Suprapubic skin (tissue), 4 donors: ENCODE measurements at regions not wholly inside any gene's neighbourhood (a gene's known extent, or its start where the extent isn't known, plus 50 kb on each side); places are given as distances from the start of the nearest gene placed in this dataset.

Experiments
- DNase-seq, 2 donors: peaks; one replicate each; pipeline ENCODE4 v3.0.0-alpha.2; 2019; ENCODE audit warnings: low spot score in 2 of 2
- H3K27ac ChIP-seq: fragments of 200-600 bp; sonication (generic); one replicate; pipeline ENCODE4 v1.5.1; 2019
- H3K27me3 ChIP-seq: fragments of 200-600 bp; sonication (generic); one replicate; pipeline ENCODE4 v1.5.1; 2019
- H3K36me3 ChIP-seq: fragments of 200-600 bp; sonication (generic); one replicate; pipeline ENCODE4 v1.5.1; 2019
- H3K4me1 ChIP-seq: fragments of 200-600 bp; sonication (generic); one replicate; pipeline ENCODE4 v1.5.1; 2019
- H3K4me3 ChIP-seq: fragments of 200-600 bp; sonication (generic); one replicate; pipeline ENCODE4 v1.5.1; 2019; ENCODE audit warnings: mild to moderate bottlenecking
- H3K9me3 ChIP-seq: fragments of 200-600 bp; sonication (generic); one replicate; pipeline ENCODE4 v1.5.1; 2019
- EP300 ChIP-seq: sonication (generic); formaldehyde crosslinking; IDR thresholded peaks from one replicate; pipeline ENCODE4 v1.6.1; 2017; ENCODE audit warnings: antibody characterized with exemption
- POLR2A ChIP-seq, 2 donors: fragments of 450-650 bp; IDR thresholded peaks; one replicate each; pipeline ENCODE4 v1.6.1; 2017; ENCODE audit warnings: antibody characterized with exemption in 2 of 2, mild to moderate bottlenecking in 2 of 2, moderate library complexity in 2 of 2
- POLR2AphosphoS5 ChIP-seq, 3 donors: sonication (generic); formaldehyde crosslinking; IDR thresholded peaks; one replicate each; pipeline ENCODE4 v1.6.1; 2017; ENCODE audit warnings: antibody characterized with exemption in 3 of 3
- WGBS: methylation state at CpG from one replicate; pipeline ENCODE4 v1.1.5; 2018; 5-methylcytosine and 5-hydroxymethylcytosine counted together
- TF ChIP-seq, protein P1 (sequence below), 2 donors: fragments of 200-600 bp in 1 of 2; fragments of 450-650 bp in 1 of 2; sonication (generic) in 1 of 2; IDR thresholded peaks; one replicate each; pipeline ENCODE4 v1.5.1; 2016 to 2019; ENCODE audit warnings: antibody characterized with exemption in 2 of 2, mild to moderate bottlenecking in 1 of 2, moderate library complexity in 1 of 2

DNA sequence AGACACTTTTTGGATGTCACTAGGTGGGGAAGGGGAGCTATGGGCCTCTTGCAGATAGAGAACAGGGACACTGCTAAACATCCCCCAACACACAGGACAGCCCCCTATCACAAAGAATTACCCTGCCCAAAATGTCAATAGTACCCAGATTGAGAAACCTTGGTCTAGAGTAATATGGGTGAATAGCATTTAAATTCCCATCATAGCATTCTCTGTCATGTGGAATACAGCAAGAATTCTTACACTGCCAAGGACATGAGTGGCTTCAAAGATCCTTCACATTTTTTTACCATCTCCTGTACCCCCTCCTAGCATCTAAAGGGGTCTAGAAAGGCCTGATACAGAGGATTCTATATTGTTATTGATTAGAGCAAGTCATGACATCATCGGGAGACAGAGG lies 83.1 kb upstream of the SSTR4 start:
- Histone ChIP-seq H3K27ac (no peak overlapping the region), H3K4me1 (no peaks in the 10 kb centered on the region), H3K4me3 (no peak overlapping the region), H3K9me3 (no peaks in the 10 kb centered on the region), H3K27me3 (no peaks in the 10 kb centered on the region), H3K36me3 (no peaks in the 10 kb centered on the region)
- DNase-seq = no peak
- WGBS = 93% methylated on average over 1 of the region's 1 CpG
- no peak for TF ChIP-seq POLR2AphosphoS5 (IDR thresholded peaks at IDR 0.05)
- no peak for TF ChIP-seq POLR2A (IDR thresholded peaks at IDR 0.05)
- TF ChIP-seq EP300 = no peak

DNA sequence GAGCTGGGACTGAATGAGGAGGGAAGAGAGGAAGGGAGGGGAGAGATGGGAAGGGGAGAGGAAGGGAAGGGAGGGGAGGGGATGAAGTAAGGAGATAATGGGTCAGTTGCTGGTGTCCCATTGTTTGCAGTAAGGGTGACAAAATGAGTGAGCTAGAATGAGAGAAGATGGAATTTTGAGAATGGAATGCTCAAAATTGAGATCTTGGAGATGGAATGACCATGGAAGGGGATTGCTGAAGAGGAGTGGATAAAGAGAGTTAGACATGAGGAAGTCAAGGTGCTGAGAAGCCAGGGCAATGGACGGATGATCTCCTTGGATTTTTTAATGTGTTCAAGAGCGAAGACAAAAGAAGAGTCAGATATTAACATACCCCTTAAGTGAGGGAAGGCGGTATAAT lies 80.5 kb upstream of the SSTR4 start:
- Histone ChIP-seq H3K27ac (no peak overlapping the region), H3K36me3 (no peaks in the 10 kb centered on the region), H3K9me3 (no peaks in the 10 kb centered on the region), H3K4me3 (no peak overlapping the region), H3K27me3 (no peaks in the 10 kb centered on the region), H3K4me1 (no peaks in the 10 kb centered on the region)
- WGBS = 94% methylated on average over 3 of the region's 3 CpGs
- no peak for DNase-seq
- TF ChIP-seq, protein P1, sequence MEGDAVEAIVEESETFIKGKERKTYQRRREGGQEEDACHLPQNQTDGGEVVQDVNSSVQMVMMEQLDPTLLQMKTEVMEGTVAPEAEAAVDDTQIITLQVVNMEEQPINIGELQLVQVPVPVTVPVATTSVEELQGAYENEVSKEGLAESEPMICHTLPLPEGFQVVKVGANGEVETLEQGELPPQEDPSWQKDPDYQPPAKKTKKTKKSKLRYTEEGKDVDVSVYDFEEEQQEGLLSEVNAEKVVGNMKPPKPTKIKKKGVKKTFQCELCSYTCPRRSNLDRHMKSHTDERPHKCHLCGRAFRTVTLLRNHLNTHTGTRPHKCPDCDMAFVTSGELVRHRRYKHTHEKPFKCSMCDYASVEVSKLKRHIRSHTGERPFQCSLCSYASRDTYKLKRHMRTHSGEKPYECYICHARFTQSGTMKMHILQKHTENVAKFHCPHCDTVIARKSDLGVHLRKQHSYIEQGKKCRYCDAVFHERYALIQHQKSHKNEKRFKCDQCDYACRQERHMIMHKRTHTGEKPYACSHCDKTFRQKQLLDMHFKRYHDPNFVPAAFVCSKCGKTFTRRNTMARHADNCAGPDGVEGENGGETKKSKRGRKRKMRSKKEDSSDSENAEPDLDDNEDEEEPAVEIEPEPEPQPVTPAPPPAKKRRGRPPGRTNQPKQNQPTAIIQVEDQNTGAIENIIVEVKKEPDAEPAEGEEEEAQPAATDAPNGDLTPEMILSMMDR (IDR thresholded peaks at IDR 0.05) = no peak
- TF ChIP-seq EP300 (no peak), POLR2A (IDR thresholded peaks at IDR 0.05) (no peak), POLR2AphosphoS5 (IDR thresholded peaks at IDR 0.05) (no peak)

DNA sequence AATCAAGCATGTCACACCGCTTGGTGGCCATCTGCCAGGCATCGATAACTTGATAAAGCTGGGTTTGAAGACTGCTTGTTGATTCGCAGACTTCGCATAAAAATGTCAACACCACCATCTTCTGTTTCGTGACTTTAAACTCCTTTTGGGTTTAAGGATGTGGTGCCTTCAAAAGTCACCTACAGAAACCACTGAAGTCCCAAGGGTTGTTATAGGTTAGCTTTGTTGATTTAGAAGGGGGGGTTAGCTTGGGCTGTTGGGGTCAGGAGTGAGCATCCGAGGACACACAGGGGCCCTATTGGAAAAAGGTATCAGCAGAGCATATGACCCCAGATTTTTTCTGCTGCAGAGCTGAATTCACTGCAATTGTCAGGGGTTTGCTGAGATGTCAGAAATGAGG lies 76.7 kb upstream of the SSTR4 start:
- no peak for TF ChIP-seq POLR2A (IDR thresholded peaks at IDR 0.05)
- TF ChIP-seq EP300 = no peak
- TF ChIP-seq, protein P1 (IDR thresholded peaks at IDR 0.05) = no peak
- no peak for TF ChIP-seq POLR2AphosphoS5 (IDR thresholded peaks at IDR 0.05)
- Histone ChIP-seq H3K4me3 (no peak overlapping the region), H3K27ac (no peak overlapping the region), H3K4me1 (no peaks in the 10 kb centered on the region), H3K27me3 (no peaks in the 10 kb centered on the region), H3K9me3 (no peaks in the 10 kb centered on the region), H3K36me3 (no peaks in the 10 kb centered on the region)
- DNase-seq = no peak
- WGBS = 86% methylated on average over 6 of the region's 6 CpGs

DNA sequence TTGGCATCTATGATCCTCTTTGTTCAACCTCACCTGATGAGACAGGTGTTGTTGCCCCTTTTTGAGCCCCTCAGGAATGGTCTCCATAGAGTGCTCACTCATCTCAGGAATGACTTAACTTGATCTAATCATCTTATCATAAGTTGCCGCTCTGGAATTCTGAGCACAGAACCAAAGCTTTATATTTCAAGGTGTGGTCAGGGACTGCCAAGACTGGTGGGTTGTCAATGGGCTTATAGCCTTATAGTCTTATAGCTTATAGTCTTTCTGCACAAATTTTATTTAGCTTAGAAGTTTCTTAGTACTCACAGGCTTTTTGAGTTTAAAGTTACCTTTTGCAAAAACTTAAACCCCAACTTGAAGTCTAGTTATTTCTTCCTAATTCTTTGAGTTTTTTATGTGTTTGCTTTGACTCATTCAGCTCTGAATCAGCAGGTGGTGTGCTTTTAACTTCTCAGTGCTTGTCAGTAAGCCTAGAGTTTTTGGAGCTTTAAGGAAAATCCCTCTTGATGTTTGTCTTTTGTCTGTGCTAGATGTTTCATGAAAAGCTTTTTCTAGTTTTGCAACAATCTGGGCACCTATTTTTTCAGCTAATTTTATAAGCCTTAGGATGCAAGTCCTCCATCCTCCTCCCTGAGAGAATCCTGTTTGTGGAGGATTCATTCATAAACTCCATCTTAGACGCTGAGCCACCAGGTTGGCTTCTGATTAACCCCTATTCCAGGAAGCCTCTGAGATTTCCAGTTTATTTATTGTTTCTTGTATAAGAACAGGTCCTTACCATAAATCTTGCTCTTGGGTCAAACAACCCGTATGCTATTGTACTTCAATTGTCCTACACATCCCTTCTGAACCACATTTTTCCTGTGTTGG lies 72.3 kb upstream of the SSTR4 start:
- TF ChIP-seq, protein P1 (IDR thresholded peaks at IDR 0.05) = no peak
- TF ChIP-seq POLR2AphosphoS5 (IDR thresholded peaks at IDR 0.05) (no peak), EP300 (no peak), POLR2A (IDR thresholded peaks at IDR 0.05) (no peak)
- no peaks in the 10 kb centered on the region for H3K27me3 ChIP-seq
- 64% methylated on average over 3 of the region's 3 CpGs for WGBS

DNA sequence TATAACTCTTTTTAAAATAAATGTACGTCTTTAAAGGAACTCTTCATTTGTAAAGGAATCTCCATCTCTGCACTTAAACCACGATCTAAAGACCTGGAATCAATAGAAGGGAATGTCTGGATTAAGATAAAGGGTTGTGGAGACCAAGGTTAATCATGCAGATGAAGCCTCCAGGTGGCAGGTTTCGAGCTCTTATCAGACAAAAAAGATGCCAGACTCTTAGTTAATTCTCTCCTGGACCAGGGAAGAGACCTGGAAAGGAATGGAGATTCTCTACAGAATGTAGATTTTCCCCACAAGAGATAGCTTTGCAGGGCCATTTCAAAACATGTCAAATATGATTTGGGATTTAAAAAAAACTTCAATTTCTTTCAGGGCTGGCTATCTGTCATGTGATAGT lies 71.5 kb upstream of the SSTR4 start:
- DNase-seq = no peak
- TF ChIP-seq POLR2A (IDR thresholded peaks at IDR 0.05) (no peak), POLR2AphosphoS5 (IDR thresholded peaks at IDR 0.05) (no peak), EP300 (no peak)
- TF ChIP-seq, protein P1 (IDR thresholded peaks at IDR 0.05) = no peak
- 77% methylated on average over 3 of the region's 3 CpGs for WGBS
- Histone ChIP-seq H3K4me3 (no peak overlapping the region), H3K9me3 (no peaks in the 10 kb centered on the region), H3K4me1 (peaks cover 6% of the 10 kb centered on the region), H3K36me3 (no peaks in the 10 kb centered on the region), H3K27me3 (no peaks in the 10 kb centered on the region), H3K27ac (no peak overlapping the region)

More for the DNA sequence above, 72.3 kb upstream of the SSTR4 start:
- DNase-seq = no peak
- Histone ChIP-seq H3K27ac (no peak overlapping the region), H3K4me3 (no peak overlapping the region), H3K4me1 (peaks cover 6% of the 10 kb centered on the region), H3K9me3 (no peaks in the 10 kb centered on the region), H3K36me3 (no peaks in the 10 kb centered on the region)
